GM19351 (cell line): ENCODE measurements at regions not wholly inside any gene's neighbourhood (a gene's known extent, or its start where the extent isn't known, plus 50 kb on each side); places are given as distances from the start of the nearest gene placed in this dataset.
"Not testable (repeated sequence)": the region's sequence is repeated elsewhere in the genome, so short reads cannot be mapped to it uniquely, and the experiment has no call there.

Experiments used
- ATAC-seq: cut with Tn5 transposase; IDR thresholded peaks from one replicate; pipeline ENCODE4 v1.9.1; 2021; ENCODE audit warnings: mild to moderate bottlenecking, moderate library complexity; ENCODE audit not compliant: unreplicated experiment

- ATAC-seq = no peak
These were observed 103.8 kb upstream of the UBE2E1 start for GRCh38 chr3:23701716-23702597.

DNA sequence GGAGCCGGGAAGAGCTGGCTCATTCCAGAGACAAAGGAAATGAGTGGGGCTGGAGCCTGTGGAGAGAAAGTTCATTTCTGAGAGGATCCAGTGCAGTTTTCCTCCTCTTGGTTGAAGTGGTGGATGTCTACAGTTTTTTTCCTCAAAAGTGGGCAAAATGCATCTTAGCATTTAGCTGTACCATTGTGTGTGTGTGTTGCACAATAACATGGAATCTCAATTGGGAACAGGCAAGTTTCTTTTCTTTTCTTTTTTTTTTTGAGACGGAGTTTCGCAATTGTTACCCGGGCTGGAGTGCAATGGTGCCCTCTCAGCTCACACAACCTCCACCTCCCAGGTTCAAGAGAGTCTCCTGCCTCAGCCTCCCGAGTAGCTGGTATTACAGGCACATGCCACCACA lies 101.5 kb upstream of the UBE2E1 start:
- no peak for ATAC-seq

GRCh38 chr3:23706111-23706510 lies 99.6 kb upstream of the UBE2E1 start:
- no peak for ATAC-seq

GRCh38 chr3:23709987-23710386 lies 95.8 kb upstream of the UBE2E1 start:
- no peak for ATAC-seq

DNA sequence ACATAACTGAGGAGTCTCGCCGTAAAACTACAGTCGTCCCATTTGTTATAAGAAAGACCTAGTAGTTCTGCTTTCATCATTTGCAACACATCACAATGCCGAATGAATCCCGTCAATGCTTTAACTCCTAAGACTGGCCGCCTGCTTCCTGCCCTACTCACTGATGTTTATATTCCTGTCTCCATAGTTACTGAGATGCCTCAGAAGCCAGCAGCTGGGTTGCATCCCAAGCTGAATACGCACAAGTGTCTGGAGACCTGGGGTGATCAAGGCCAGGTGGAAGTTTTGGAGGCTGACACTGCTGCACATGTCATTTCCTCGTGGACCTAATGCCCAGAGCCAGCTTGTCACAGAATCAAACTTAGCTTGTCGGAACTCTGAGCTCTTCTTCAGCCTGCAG lies 95.2 kb upstream of the UBE2E1 start:
- ATAC-seq = no peak

GRCh38 chr3:23711916-23712494 lies 93.8 kb upstream of the UBE2E1 start:
- ATAC-seq = peak; percentile 86

DNA sequence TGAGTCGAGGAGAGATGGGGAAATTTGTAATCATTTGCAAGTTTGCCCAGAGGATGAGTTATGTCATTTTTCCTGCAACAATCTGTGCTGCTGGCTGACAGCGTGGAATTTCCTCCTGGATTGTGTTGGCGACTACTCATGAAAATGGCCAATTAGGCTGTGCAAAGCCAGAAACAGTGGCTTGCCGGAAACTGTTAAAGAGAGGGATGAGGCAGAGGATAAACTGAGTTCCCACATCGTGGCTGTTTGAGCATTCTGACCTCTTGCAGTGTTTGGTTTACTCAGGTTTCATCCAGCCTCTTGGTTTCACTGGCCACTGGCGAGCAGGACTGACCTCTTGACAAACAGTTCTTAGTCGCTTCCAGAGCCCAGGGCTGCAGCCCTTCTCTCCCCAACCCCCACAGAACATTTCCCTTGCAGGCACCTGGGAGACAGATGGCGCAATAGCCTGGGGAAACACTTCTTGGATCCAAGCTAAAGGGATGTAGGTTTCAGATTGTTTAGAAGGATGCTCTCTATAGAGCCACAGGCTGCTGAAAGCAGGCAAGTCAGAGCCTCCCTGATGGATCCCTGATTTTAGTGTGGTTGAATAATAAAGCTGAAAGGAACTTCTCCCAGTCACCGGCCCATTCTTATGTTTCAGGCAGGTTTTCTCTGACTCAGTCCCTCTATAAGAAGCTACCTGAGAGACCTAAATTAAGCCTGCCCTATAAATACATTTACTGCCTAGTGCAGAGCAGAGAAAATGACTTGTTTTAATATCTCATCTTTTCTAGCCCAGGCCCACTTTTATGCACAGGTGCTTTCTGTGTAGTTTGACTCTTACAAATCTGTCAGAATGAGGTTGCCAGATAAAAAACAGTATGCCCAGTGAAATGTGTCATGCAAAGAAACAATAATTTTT lies 92.8 kb upstream of the UBE2E1 start:
- no peak for ATAC-seq

- ATAC-seq = no peak
These were observed 92.1 kb upstream of the UBE2E1 start for GRCh38 chr3:23713641-23714040.

GRCh38 chr3:23720059-23720458 lies 85.7 kb upstream of the UBE2E1 start:
- ATAC-seq = no peak

GRCh38 chr3:23720885-23721284 lies 84.9 kb upstream of the UBE2E1 start:
- no peak for ATAC-seq

- ATAC-seq = no peak
These were observed 82.6 kb upstream of the UBE2E1 start for GRCh38 chr3:23723141-23723540.

GRCh38 chr3:23723930-23724329 lies 81.8 kb upstream of the UBE2E1 start:
- ATAC-seq = no peak

- peak; percentile 77 for ATAC-seq
These were observed 78.8 kb upstream of the UBE2E1 start for GRCh38 chr3:23726811-23727548.

GRCh38 chr3:23728601-23729117 lies 77.1 kb upstream of the UBE2E1 start:
- no peak for ATAC-seq

- ATAC-seq = not testable (repeated sequence)
These were observed 76.4 kb upstream of the UBE2E1 start for GRCh38 chr3:23729362-23729761.

DNA sequence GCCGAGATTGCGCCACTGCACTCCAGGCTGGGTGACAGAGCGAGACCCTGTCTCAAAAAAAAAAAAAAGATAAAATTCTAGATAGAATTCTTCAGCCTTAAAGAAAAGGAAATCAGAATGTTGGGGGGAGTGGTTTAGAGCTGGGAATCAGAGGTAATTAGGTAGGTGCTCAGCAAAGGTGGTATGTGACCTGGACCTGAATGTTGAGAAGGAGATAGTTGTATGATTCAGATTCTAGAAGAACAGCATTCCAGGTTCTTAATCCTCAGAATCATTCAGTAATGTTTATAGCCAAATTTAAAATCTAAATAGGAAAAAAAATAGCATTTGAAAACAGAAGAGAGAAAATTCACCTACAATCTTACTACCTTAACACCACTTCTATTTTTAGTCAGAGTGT lies 71.3 kb upstream of the UBE2E1 start:
- ATAC-seq = no peak

- no peak for ATAC-seq
These were observed 70.7 kb upstream of the UBE2E1 start for GRCh38 chr3:23735062-23735461.

DNA sequence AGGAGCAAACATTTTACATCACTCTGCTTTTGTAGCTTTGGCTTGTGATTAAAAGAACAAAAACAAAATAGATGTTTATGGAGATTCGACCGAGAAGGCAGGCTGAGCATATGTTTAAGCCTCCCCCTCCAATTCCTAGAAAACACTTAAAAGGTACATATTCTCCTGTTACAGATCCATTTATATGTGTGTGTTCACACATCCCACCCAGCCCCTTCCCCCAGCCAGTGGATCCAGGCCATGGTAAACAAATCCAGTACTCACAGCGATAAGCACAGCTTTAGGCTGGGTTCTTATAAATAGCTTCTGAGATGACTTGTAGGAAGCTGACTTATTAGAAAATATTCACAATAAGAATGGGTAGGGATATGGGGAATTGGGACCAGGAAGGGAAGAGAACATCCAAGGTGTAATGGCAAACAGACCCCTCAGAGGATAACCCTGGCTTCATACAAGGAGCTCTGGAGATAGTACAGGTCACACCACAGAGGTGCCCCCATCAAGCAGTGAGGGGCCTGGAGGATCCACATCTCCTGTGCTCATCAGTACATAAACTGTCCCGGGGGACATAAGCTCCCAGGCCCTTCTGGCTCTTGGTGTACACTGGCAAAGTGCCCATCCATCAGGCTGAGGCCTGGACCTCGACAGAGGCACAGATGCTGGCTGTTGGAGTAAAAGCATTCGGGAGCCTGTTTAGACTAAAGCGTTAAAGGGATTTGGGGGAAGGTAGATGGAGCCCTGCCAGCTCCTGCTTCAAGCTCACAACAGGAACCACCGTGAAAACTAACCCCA lies 70.0 kb upstream of the UBE2E1 start:
- ATAC-seq = no peak

GRCh38 chr3:23738944-23739343 lies 66.8 kb upstream of the UBE2E1 start:
- ATAC-seq = no peak

GRCh38 chr3:23739536-23739935 lies 66.2 kb upstream of the UBE2E1 start:
- no peak for ATAC-seq
